MV-4-11 (cell line): ENCODE measurements at regions not wholly inside any gene's neighbourhood (a gene's known extent, or its start where the extent isn't known, plus 50 kb on each side); places are given as distances from the start of the nearest gene placed in this dataset.
"Not testable (repeated sequence)": the region's sequence is repeated elsewhere in the genome, so short reads cannot be mapped to it uniquely, and the experiment has no call there.

Experiments
- DNase-seq: peaks from one replicate; lab custom pipeline; 2025; lab: John Stamatoyannopoulos, UW

GRCh38 chr12:113726254-113726819, 239.8 kb downstream of the RBM19 start:
- no peak for DNase-seq

- DNase-seq: no peak
Observed at GRCh38 chr12:113725557-113725876, 240.6 kb downstream of the RBM19 start.

- DNase-seq: no peak
Observed at GRCh38 chr12:113724794-113725556, 241.2 kb downstream of the RBM19 start.

GRCh38 chr12:113723631-113724030, 242.5 kb downstream of the RBM19 start:
- DNase-seq: no peak

- no peak for DNase-seq
Observed at GRCh38 chr12:113722747-113723146, 243.4 kb downstream of the RBM19 start.

GRCh38 chr12:113720629-113721028, 245.5 kb downstream of the RBM19 start:
- no peak for DNase-seq

- no peak for DNase-seq
Observed at GRCh38 chr12:113719911-113720591, 246.1 kb downstream of the RBM19 start.

- no peak for DNase-seq
Observed at GRCh38 chr12:113713156-113713555, 241.5 kb upstream of the LHX5 start.

GRCh38 chr12:113712481-113712880, 240.8 kb upstream of the LHX5 start:
- DNase-seq: no peak

GRCh38 chr12:113710216-113710615, 238.5 kb upstream of the LHX5 start:
- DNase-seq: no peak

GRCh38 chr12:113709456-113709855, 237.8 kb upstream of the LHX5 start:
- no peak for DNase-seq

- no peak for DNase-seq
Observed at GRCh38 chr12:113702836-113703235, 231.2 kb upstream of the LHX5 start.

GRCh38 chr12:113702276-113702675, 230.6 kb upstream of the LHX5 start:
- no peak for DNase-seq

- no peak for DNase-seq
Observed at GRCh38 chr12:113700943-113701342, 229.3 kb upstream of the LHX5 start.

GRCh38 chr12:113699984-113700383, 228.3 kb upstream of the LHX5 start:
- DNase-seq: not testable (repeated sequence)

GRCh38 chr12:113698510-113698858, 226.8 kb upstream of the LHX5 start:
- no peak for DNase-seq

- no peak for DNase-seq
Observed at GRCh38 chr12:113697651-113698509, 226.2 kb upstream of the LHX5 start.

GRCh38 chr12:113697104-113697503, 225.4 kb upstream of the LHX5 start:
- DNase-seq: no peak

GRCh38 chr12:113693693-113694092, 222.0 kb upstream of the LHX5 start:
- DNase-seq: no peak

- DNase-seq: no peak
Observed at GRCh38 chr12:113689047-113689610, 217.5 kb upstream of the LHX5 start.

- DNase-seq: no peak
Observed at GRCh38 chr12:113688313-113688712, 216.6 kb upstream of the LHX5 start.
